Stimulated activated CD4-positive, alpha-beta T cell treated with anti-CD3 and anti-CD28 coated beads, Interleukin-2, amount 100 ng/mL, for 48 hours (primary cell): ENCODE measurements at regions not wholly inside any gene's neighbourhood (a gene's known extent, or its start where the extent isn't known, plus 50 kb on each side); places are given as distances from the start of the nearest gene placed in this dataset.

Source experiments
- DNase-seq, 2 donors: peaks; one replicate each; pipeline ENCODE4 v3.0.0-alpha.2; 2020

DNA sequence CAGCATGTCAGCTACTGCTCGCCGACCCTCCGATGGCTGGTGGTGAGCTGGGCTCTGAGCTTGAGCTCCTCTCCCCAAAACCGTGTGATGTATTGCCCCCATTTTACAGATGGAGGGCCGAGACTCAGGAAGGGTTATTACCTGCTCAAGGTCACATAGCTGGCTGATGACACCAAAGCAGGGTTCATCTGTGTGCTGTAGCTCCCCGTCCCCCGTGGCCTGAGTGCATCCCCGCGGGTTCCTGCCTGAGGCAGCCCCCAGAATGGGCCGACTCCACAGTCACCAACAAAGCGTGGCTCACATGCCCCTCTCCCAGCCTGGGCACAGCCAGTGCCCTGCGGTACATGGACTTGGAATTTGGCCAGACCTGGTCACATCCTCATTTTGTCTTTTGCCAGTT lies 198.6 kb downstream of the TFCP2L1 start:
- no peak for DNase-seq

DNA sequence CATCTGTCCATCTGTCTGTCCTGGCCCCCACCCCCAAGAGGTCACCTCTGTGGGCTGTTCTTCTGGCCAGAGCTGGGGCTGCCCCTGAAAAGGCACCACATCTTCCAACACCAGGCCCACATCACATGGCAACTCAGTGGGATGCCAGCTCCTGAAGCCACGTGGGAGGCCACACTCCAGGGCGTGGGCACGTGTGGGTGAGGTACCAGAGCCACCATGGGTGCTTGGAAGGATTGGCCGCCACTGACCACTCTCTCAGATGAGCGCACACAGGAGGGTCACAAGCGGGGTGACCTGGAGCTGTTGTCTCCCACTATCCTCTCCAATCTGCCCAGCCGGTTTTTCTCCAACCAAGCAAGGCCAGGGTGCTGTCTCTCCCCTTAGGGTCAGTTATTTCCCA lies 197.9 kb downstream of the TFCP2L1 start:
- no peak for DNase-seq

DNA sequence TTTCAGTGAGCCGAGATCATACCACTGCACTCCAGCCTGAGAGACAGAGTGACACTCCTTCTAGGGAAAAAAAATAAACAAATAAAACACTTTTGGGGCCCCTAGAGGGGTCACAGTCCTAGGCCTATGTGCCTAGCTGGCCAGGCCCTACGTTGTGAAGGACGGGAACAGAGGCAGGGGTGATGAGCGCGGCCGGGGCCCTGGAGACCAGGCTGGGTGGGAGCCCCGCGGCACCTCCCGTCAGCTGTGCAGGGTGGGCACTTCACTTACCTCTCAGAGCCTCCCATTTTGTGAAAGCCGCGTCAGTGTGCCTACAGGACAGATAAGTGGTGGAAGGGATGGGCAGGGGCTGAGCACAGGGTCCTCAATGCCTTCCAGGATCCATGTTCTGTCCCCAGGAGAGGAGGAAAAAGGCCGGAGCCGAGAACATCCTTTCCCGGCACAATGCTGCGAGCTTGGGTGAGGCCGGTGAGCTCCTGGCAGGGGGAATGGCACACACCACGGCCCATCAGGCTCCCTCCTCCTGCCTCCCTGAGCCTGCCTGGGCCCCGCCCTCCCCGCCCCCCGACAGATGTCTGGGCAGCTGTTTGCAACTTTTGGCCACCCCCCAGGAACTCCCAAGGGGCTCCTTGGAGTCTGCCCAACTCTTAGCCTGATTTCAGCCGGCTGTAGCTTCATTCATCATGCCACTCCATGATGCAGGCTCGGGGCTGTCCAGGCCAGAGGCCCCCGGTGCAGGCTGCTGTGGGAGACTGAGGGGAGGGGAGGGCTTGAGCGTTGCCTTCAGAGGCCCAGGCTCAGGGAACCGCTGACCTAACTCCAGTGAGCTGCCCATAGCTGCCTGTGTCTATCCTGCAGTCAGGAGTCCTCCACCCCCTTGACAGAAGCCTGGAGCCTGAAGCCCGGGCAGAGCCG lies 196.5 kb downstream of the TFCP2L1 start:
- DNase-seq, result no peak

DNA sequence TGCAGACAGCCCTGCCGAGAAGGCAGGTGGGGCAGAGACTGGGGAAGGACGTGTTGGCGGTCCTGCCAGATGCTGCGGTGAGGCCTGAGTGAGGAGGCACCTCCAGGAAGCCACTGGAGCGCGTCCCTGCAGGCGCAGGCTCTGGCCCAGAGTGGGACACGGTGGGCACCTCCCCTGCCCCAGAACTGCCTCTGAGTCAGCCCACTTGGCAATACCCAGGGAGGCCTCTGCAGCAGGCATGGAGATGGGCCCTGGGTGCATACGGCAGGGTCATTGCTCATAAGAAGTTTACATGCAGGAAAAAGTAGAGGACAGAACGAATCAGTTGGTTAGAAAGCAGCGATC lies 195.9 kb downstream of the TFCP2L1 start:
- no peak for DNase-seq

DNA sequence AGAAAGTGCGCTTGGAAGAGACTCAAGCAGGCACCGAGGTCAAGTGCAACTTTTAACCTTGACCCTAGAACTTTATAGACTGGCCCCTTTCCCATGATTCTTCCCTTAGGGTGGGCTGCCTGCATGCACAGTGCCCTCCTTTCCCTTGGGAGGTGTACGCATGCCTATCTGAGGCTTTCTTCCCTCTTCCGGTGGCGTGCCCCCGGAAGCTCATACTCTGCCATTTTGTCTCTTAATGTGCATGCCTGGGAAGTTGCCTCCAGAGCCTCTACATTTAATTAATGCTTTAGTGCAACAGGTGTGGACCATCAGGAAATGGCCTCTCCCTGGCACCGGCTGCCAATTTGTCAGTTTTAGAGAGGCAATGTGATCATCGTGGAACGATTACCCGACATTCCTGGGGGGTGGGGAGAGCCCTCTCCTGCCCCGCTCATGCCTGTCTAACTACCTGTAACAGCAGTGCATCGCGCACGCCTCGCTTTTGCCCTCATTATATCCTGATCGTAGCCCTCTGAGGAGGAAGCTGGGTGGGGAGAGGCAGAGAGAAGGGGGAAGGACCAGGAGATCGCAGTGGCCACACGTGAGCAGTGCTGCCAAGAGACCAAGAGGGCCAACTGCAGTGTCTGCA lies 194.8 kb downstream of the TFCP2L1 start:
- no peak for DNase-seq

DNA sequence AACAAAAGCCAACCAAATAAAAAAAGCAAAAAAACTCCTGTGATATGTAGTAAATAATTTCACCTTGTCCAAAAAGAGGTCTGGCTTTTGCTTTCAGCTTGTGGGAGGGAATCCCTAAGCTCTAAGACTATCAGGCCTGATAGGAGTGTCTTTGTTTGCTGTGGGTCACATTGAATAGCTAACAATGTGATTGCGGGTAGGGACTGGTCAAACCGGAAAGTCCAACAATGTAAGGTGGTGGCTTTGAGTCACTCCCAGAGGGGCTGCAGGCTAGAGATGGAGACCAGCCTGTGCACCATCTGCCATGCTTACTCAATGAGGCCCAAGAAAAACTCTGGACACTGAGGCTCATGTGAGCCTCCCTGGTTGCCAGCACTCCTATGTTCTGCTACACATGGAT lies 192.9 kb downstream of the TFCP2L1 start:
- no peak for DNase-seq

DNA sequence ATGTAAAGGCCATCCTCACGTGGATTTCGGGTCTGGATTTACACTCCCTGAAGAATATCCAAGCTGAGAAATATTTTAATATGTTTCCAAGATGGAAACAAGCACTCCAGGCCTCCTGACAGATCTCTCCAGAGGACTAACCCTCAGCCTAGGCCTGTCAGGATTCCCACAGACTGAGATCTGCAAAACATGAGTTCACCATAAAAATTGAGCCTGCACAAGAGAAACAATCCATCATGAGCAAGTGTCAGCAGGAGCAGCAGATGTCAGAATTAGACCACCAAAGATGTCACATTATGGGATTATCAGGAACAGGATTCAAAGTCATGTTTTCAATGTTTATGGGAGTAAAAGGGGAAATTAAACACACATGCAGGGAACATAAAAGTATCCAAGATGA lies 191.3 kb downstream of the TFCP2L1 start:
- no peak for DNase-seq

DNA sequence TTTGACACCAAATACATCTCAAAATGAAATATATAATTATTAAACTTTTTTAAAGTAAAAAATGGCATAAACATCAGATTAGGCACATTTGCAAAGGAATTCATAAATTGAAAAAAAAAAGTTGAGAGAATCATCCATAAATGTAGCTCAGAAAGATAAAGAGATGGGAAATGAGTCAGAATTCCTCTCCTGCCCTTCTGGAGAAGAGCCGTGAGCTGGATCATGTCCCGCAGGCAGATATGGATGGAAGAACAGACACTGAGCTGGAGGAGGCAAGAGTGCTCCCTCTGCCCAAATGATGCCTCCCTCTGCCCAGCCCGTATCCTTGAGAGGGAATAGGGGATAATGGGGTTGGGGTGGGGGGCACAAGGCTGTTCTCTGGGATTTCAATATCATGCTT lies 190.9 kb downstream of the TFCP2L1 start:
- no peak for DNase-seq

DNA sequence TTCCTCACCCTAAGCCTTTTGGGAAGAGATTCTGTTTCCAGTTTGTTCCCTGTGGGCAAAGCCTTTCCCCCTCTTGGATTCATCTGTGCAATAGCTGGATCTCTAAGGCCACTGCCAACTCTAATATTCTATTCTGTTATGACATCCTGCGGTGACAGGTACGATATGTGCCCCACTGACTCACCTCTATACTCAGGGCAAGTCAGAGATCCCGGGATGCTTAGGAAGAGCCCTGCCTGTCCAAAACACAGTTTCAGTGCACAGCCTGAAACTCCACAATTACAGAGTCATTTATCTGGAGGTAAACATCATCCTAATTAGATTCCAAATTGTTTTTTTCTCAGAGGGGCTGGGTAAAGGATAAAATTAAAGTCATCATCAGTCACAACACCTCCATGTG lies 190.2 kb downstream of the TFCP2L1 start:
- DNase-seq, result no peak

DNA sequence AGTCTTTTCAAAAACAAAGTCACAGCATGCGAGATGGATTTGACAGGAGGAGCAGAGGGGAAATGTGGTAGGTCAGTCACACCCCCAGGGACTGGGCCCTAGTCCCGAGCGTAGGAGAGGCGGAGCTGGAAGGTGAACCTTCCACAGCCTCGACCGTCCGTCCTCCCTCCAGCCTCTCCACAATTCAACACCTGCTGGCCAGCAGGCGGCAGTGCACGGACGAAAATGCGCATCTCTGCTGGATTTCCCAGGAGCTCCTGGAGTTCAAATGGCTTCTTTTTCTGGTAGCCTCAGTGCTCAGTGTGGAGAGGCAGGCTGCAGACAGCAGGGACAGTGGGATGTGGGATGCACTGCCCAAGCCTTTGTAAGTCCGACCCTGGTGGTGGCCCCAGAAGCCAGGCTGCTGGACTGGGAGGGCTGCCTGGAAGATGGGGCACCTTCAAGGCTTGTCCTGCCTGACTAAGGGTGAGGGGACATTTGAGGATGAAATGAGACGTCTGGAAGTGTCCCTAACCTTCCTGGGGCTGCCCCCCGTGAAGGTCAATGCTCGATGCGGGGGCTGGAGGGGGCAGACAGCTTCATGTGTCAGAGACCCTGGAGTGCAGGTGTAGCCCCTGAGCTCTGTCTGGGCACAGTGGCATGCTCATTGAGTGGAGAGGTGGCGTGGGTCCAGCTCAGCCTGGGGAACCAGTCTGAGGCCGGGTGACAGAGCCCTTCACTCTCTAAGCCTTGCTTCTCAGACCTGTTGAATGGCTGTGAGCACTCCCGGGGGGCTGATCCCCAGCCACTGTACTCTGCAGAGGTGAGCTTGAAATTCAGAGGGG lies 189.5 kb downstream of the TFCP2L1 start:
- no peak for DNase-seq

DNA sequence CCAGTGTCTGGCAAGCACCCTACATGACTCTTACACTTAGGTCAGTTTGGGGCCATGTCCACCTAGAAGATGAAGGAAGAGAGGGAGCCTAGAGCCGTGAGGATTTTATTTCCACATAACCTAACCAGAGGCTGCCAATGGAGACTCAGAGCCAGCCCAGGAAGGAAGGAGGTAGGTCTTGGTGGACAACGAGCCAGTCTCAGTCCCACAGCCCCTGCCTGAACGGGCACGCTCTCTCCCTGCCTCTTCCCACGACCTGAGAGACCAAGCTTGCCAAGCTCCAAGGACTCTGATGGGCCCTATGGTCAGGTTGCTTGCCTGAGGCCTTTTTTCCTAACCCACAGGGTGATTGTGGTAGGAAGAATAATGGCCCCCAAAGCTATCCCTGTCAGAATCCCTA lies 188.4 kb downstream of the TFCP2L1 start:
- no peak for DNase-seq

DNA sequence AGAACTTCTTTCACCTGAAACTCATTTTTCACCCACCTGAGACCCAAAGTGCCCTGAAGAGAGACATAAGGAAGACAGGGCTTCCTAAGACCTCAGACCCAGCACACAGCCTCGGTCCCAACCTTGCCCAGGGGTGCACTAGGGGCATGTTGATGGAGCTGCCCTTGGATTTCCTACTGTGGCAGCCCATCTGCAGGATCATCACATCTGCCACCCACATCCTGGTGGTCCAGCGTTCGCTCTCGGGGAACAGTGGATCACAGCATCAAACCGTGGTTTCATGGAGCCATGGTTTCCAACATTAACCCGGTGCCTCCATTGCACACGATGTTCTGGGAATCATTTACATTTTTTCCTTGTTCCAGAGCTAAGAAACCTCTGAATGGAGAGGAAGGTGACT lies 186.4 kb downstream of the TFCP2L1 start:
- no peak for DNase-seq

DNA sequence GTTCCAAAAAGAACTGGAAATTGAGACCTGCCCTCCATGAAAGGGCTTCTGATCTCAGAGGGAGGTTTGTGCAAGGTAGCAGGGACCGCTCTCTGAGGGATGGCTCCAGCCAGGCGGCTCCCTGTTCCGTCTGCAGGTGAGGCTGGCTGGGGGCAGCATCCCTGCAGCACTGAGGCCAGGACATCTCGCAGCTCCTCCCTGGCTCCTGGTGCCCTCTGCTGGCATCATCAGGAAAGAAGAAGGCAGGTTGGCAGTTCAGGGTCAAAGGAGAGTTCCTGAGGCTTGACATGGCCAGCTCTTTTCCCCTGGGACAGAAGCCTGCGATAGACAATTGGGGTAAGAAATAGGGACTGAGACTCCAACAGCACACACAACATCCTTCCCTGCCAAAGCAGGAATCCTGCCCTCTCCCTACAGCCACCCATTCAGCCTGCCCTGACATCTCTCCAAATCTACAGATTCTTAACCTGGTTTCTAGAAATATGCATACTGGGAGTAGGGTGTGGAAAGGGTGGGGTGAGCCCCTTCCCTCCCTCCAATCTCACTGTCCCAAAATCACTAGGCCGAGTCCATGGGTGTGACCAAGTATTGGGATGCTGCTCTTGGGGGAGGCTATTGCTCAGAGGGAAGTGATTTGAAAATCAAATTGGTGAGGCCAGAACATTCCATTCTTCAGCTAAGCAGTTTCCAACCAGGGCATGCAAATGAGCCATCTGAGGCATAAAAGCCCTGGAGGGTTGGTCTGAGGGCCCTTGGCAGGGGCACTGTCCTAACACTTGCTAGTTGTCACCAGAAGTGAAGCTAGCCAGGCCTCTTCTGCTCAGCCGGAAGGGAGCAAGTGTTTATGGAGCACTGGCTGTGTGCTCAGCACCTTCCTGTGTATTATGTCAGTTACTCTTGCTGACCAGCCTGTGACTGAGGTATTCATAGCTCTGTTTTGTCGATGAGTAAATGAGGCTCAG lies 185.4 kb downstream of the TFCP2L1 start:
- no peak for DNase-seq

DNA sequence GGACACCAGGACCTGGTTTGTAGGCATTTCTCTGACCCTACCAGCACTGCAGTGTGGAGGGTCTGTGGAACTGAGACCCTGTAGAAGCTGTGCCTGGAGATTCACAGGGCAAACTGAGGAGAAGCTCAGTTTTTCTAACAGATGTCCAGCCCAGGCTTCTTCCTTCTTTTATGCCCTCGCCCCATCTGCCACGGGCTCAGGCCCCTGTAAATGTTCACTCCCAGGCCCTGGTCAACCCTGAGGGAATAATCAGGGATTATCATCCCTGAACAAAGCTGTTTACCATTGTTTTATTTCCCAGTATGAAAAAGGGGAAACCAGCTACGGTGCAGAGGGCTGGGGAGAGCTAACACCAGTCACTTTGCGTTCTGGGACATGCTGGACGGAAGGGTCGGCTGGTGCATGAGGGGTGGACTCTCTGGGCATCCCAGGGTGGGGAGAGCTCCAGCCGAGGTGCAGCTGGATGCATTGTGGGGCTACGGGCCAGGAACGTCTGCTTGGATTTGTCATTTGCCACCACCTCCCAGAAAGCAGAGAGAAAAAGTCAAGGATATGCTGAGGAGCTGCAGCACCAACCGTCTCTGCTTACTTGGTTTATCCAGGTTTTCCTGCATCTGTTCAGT lies 183.8 kb downstream of the TFCP2L1 start:
- DNase-seq, result no peak

DNA sequence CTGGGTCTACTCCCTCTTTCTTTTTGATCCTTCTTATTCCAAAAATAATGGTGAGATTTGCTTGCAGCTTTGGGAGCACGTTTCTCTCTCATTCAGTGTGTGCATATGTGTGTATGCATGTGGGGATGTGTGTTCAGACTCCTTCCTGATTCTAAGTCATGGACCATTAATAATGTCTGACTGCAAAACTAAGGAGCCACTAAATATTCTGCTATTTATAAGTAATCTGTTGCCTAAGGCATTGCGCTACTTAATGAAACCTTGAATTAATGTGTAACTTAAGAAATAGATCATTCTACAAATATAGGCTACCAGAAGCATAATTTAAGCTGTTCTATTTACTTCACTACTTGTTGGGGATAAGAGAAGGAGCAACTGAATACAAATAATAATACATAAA lies 182.1 kb downstream of the TFCP2L1 start:
- DNase-seq, result no peak

DNA sequence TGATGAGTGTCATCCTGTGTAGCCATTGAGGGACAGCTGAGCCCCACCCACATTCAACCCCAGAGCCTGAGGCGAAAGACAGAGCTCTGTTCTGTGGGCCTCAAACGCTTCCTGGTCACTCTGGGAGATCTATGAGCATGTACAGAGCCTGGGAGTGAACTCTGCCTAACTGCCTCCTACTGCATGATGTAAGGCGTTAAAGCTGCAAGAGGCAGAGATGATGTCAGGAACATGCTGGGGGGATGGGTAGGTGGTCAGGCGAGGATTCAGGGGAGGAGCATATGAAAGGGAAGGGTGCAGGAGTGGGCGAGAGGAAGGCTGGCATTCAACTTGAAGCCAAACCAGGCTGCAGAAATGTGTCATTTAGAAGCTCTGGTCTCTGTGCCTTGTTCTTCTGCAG lies 181.0 kb downstream of the TFCP2L1 start:
- no peak for DNase-seq

DNA sequence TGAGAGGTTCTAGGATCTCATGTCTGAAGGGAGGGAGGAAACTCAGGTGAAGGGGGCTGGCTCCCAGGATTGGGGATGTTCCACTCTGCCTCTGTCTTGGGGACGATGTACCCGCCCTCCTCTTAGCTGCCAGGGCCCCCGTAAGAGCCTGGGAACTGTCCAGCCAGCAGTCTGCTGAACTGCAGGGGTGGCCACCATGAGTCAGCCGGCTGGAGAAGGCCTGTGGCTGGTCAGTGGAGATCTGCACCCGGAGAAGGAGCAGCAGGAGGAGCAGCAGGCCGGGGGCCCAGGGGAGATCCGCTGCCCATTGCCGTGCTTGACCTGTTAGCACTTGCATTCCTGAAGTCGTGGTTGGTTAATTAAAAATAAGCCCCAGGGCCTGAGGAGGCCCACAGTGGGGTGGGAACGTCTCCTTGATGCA lies 180.3 kb downstream of the TFCP2L1 start:
- no peak for DNase-seq

DNA sequence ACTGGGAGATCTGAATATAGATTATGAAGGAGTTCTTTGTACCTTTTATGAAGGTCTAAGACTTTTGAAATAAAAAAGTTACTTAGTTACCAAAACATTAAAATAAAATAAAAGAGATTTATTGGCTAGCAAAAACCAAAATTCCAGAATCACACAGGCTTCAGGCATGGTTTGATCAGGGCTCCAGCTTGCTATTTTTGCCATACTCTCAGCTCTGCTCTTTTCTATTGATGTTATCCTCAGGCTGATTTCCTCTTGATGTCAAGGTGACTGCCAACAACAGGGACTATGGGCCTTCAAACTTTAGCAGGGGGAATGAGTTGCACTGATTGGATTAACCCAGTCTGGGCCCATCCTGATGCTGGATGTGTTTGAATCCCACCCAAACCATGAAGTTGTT lies 174.1 kb downstream of the TFCP2L1 start:
- no peak for DNase-seq

DNA sequence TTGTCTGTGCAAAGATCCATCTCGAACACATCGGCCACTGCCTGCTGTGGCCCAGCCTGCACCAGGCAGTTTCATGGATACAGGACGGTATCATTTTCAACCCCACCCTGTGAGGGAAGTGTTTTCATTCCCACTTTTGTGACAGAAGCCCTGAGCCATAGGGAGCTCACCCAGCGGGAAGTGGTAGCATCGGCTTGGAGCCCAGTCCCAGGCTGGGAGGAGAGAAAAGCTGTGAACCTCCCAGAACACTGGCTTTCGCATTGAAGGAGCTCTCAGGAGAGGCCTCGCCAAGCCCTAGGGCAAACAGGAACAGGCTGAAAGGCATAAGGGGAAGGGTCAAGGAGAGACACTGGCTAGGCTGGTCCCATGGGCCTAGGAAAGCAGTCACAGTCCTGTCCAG lies 166.1 kb downstream of the TFCP2L1 start:
- no peak for DNase-seq

DNA sequence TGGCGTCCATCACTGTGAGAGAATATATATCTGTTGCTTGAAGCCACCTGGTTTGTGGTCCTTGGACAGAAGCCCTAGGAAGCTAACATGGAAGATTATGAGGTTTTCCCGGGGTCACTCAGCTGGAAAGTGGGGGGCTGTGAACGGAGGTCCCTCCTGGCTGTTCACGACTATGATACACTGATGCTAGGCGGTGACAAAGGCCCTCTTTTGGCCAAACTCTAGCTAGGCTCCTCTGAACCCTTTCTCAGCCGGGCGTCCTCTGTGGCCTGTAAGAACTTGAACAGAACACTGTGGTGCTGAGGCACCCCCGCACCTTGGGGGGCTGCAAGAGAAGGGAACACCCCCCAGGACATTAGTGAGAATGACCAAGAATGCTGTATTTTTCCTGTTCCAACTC lies 164.6 kb downstream of the TFCP2L1 start:
- no peak for DNase-seq

DNA sequence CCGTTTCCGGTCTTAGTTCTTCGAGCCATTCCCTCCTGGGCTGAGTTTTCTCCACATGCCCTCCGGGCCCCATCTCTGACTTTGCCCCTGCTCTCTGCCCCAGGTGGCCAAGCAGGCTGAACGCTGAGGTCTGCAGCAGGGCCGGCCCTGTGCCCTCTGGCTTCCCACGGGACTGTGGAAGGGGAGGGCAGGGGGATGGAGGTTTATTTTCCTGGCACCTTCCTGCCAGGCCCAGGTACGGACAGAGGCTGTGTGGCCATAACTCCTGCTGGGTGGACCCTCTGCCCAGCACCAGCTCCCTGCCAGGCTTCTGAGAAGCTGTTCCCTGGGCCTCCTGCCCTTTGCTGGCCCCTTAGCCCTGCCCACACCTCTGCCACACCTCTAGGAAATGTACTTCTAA lies 164.0 kb downstream of the TFCP2L1 start:
- no peak for DNase-seq

DNA sequence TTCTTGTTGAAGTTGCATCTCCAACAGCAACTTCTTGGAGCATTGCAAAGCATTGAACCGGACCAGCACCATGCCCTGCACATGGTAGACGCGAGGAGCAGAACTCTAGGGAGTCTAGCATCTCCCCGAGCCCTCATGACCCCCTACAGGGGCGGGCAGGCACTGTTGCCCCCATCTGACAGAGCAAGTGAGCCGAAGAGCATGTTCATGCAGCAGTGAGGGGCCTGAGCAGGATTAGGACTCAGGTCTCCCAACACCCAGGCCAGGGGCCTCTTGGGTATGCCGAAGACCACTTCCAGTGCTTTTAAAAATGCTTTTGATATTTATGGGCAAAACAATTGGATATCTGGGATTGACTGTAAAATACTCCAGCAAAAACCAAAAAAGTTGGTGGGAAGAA lies 163.3 kb downstream of the TFCP2L1 start:
- no peak for DNase-seq
